Stimulated activated CD8-positive, alpha-beta memory T cell treated with anti-CD3 and anti-CD28 coated beads, Interleukin-2, amount 100 ng/mL, for 1 hour (primary cell): ENCODE measurements at regions not wholly inside any gene's neighbourhood (a gene's known extent, or its start where the extent isn't known, plus 50 kb on each side); places are given as distances from the start of the nearest gene placed in this dataset.

Experiments
- DNase-seq, 2 donors: peaks; one replicate each; pipeline ENCODE4 v3.0.0-alpha.2; 2020; ENCODE audit warnings: low read depth in 2 of 2

DNA sequence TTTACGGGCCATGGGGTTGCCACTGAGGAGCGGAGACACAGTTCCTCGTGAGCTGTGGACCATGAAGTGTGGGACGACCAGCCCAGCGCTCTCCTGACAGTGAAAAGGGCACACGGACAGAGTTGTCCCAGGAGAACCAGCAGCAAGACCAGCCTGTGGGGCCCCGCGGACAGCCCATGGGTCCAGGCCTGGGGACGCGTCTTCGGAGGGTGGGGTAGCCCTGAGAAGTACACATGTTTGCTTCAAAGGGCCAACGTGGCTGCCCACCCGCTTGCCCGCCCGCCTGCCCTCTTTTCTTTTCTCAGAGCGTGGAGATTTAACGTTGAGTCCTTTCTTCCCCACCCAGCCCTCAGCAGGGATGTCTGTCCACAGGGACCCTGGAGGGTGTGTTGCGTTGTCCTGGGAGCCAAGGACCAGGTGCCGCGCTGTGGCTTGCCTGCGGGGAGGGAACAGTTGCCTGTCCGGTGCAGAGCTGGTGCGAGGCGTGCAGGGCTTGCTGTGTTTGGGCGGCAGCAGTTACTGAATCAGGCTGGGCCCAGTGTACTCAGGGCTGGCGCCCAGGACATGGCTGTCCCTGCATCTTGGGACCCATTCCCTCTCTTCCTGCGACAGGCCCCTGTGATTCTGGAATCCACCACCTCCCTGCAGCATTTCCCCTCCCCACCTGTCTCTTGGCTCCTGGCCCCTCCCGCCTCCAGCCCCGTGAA, 120.1 kb upstream of the HDAC4 start:
- DNase-seq: no peak

DNA sequence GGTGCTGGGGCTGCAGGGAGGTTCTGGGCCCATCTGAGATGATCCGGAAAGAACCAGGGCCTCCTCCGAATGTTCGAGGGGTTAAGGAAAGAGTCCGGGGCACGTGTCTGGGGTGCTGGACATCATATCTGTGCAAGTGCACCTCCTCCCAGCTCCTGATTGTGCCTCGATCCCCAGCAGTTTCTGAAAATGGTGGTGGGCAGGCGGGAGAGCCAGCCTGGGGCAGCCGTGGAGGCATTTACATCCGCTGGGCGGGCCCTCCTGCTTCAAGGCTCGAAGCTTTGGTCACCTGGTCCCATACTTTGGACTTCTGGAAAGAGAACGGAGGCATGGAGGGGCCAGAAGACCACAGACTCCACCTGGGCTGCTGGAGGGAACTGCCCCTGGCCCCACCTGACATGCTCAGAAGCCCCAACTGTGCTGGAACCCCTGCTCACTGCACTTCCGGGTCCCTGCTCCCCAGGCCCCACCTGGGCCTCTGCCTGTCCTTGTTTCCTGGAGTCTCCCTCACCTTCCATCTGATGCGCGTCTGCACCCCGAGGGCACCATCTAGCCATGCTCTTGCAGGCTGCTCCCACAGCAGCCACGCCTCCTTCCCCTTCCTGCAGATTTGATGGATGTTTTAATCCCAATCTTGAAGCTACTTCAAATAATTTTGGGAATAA, 119.2 kb upstream of the HDAC4 start:
- DNase-seq: no peak

DNA sequence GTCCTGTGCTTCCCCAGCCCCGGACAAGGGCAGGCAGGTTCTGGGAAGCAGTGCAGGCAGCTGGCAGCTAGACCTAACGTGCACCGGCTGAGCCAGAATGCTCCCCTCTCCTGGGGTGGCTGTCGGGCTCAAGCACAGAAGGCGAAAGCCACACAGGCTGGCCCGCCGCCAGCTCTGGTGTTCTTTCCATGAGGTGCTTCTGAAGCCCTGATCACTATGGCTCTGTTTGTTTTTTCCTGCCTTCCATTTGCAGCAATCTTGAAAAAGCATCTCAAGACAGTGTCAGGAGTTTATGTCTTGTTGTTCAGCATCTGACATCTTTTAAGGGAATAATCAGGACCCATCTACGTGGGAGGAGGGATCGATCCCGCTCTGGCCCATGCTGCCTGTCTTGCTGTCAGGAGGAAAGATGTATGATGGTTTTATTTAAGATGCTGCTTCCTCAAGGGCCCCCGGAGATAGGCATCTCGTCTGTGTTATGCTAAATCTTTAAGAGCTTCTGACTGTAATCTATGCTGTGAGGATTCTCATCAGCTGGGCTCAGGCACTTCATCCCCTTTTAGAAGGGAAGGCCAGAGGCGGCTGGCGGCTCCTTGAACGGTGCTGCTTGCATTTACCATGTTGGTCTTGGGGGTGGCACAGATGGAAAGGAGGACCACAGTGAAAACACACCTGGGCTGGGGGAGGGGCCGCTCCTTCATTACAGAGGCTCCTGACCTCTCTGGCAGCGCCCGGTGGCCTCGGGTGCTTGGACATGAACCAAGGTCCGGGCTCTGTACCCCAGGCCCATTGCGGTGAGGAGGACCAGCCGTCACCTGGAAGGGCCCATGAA, 118.5 kb upstream of the HDAC4 start:
- DNase-seq: no peak

DNA sequence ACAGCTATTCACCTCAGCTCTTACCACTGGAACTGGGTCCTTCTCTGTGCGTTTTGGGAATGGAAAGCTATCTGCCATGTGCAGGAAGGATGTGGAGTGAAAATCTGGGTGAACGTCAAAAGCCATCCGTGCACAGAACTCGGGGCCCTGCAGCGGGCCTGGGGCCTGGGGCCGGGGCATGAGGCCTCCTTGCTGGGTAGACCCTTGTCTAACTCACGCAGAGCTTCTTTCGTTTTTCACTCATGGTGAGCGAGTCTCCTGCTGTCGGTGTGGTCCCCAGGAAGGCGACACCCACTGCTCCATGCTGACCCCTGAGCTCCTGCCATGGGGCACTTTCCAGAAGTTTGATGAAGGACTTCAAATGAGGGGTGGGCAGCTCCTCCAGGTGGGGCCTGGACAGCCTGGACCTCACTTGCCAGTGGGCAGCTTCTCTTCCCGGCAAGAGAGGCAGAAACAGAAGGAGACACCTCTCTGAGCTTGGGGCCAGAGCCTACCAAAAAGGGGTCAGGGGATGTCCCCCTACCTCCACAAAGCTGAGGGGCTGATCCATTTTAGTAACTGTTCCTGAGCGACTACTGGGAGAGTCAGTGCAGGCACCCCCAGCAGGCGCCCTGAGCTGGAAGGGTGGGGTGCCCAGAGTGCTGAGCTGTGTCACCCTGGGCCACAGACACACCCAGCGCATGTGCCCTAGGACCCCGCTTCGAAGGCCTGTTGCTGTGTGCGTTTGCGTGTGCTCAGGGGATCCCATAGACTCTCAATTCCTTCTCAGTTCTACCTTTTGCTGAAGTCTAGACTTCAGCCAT, 117.7 kb upstream of the HDAC4 start:
- no peak for DNase-seq

DNA sequence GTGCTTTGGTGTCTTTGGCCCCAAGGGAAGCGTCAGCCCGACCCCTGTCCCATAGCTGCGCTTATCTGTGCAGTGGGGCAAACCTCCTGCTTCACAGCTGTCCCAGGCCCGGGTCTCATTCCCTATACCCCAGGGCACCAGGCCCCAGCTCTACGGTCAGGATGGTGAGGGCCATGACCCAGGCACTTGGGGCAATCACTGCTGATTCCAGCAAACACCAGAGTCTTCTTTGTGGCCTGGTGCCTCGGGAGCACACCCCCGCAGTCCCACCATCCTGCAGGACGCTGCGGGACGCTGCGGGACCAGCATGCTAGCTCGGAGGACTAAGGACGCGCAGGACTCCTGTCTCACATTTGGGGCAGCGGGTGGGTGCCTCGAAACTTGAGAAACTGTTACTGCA, 116.9 kb upstream of the HDAC4 start:
- no peak for DNase-seq

DNA sequence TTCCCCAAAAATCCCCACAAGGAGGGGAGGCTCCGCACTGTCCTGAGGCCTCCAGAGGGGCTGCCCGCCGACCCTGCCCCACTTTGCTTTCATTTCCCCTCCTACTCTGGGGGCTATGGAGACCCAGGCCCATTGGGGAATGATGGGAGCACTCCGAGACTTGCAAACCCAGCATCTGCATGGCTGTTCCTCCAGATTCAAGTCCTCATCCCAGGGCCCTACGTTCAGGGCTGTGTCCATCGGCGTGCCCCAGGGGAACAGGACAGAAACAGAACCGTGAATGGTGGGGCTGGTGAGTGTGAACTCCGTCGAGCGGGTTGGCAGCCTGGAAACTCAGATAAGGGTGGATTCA, 116.1 kb upstream of the HDAC4 start:
- no peak for DNase-seq

DNA sequence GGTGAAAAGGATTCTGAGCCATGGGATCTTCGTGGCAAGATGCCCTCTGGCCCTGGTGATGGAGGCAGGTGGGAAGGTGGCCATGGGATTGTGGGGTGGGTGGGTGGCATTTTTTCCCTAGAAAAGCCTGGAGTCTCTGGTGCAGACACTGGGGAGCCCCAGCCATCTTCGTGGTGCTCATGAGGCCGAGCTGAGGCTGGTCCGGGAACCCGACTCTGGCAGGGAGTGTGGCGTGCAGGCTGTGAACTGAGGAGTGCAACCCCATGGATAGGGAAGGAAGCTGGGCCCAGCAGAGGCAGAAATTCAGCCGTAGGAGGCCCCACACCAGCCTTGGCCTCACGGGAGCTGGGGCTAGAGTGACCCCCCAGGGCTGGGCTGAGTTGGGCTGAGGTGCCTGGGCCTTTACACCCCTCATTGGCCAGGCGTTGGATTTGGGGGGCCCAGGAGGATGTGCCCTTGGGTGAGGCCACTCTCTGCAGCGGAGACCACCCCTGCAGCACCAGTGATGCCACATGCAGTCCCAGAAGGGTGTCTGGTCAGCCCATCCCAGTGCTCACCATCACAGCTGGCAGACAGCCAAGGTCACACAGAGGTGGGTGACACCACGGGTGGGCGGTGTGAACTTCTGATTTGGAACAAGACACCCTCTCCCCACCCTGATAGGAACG, 115.6 kb upstream of the HDAC4 start:
- DNase-seq: no peak

DNA sequence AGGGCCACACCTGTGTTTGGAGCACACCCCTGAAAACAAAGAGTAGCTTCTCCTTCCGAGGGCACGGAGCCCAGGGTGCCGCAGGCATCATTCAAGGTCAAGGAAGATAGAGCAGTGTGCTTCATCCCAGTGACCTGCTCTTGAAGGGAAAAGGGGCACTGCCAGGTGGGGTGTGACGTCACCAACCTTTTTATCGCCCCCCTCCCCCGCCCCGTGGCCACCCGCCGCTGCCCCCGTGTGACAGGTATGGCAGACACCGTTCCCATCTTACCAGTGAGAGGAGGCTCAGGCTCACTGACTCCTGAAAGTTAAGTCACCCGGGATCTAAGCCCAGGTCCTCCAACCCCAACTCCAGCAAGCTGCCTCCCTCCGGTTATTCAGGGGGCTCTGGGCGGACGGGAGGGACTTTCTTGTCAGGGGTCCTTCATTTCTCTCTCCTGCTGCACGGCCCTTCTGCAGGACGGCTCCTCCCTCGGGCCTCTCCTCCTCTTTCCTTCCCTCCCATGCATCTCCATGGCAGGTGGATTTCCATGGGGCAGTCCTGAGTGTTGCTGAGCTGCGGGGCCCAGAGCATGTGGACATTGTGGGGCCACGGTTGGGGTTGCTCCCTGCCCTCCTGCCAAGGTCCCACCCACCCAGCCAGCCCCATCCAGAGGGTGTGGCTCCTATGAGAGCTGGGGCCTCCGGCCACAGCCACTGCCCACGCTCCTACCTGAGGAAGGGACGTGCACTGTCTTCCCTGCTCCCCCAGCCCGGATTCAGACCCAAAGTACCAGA, 114.1 kb upstream of the HDAC4 start:
- no peak for DNase-seq

DNA sequence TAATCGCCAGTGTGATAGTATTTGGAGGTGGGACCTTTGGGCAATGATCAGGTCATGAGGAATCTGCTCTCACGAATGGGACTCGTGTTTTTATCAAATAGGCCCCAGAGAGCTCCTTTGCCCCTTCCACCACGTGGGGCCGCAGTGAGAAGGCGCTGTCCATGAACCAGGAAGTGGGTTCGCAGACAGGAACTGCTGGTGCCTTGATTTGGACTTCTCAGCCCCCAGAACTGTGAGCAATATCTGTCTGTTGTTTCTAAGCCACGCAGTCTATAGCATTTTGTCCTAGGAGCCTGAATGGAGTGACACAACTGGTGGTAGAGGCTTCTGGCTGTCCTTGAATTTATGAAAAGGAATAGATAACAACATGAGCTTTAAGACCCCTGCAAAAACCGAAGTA, 111.2 kb upstream of the HDAC4 start:
- DNase-seq: no peak

DNA sequence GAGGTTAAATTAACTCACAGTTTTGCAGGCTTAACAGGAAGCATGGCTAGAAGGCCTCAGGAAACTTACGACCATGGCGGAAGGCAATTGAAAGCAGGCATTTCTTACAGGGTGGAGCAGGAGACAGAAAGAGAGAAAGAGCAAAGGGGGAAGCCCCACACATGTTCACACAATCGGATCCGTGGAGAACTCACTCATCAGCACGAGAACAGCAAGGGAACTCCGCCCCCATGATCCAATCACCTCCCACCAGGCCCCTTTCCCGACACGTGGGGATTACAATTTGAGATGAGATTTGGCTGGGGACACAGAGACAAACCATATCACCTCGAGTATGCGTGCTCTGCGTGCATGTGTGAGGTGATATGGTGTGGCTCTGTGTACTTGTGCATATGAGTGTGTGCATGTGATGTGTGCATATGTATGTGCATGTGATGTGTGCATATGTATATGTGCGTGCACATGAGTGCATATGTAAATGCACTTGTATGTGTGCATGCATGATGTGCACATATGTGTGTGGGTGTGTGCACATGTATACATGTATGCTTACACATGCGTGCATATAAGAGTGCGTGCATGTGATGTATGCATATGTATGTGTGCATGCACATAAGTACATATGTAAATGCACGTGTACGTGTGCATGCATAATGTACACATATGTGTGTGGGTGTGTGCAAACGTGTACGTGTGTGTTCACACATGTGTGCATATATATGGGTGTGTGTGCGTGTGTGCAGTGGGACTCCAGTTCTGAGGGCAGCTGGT, 108.7 kb upstream of the HDAC4 start:
- no peak for DNase-seq

DNA sequence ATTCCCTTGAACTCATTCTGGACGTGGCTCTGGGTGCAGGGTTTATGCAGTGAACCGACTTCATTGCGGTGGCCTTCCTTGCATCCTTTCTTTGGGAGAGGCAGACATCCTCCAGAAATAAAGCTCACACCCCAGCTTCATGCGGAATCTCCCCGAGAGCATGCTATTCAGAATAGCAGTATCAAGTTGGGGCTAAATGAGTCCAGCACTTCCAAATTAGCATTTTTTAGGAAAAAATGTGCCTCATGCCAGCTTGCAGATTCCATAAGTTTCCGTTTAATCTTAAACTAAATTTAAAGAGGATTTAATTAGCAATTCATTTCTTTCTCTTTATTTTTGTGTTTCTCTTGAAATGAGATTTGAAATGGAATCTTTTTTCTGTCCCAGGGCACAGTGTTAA, 107.4 kb upstream of the HDAC4 start:
- no peak for DNase-seq

DNA sequence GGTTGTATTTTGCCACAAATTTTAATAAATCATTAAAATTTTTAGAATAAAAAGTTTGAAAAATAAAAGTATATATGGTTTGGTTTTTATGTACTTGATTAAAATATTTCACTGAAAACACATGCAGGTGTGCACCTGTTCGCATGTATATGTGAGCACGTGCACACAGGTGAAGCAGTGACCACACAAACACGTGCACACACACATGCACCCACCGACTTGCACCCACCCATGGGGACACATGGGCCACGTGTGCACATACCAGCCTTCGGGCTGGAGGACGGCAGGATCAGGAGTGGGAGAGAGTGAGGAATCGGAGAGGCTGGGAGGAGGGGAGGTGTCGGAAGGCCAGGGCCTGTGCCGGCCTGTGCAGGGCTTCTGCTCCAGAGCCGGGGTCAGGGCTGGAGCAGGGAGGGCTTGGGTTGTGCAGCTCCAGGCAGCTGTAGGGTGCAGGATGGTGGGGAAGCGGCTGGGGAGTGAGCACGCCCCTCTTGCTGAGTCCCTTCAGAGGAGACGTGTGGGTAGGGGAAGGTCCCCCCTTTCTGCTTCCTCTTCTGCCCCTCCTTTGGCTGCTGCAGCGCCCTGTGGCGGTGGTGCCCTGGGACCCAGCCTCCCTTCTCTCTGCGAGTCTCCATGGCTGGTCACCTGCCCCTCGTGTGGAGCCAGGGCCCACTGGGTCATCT, 106.9 kb upstream of the HDAC4 start:
- no peak for DNase-seq

DNA sequence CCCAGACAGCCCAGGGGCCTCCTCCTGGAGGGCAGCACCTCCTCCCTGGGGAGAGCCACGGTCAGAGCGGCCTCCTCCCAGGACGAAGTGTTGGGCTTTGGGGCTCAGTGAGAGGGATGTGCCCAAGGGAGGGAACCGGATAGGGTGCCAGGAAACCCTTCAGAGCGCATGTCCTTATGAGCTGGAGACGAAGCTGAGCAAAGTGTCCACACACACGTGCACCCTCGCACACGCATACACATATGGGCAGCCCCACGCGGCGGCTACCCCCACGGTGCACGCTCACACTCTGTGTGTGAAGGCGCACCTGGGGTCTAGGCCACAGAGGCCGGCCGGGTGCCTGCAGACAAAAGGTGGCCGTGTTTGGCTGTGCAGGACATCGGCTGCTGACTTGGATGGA, 106.1 kb upstream of the HDAC4 start:
- no peak for DNase-seq

DNA sequence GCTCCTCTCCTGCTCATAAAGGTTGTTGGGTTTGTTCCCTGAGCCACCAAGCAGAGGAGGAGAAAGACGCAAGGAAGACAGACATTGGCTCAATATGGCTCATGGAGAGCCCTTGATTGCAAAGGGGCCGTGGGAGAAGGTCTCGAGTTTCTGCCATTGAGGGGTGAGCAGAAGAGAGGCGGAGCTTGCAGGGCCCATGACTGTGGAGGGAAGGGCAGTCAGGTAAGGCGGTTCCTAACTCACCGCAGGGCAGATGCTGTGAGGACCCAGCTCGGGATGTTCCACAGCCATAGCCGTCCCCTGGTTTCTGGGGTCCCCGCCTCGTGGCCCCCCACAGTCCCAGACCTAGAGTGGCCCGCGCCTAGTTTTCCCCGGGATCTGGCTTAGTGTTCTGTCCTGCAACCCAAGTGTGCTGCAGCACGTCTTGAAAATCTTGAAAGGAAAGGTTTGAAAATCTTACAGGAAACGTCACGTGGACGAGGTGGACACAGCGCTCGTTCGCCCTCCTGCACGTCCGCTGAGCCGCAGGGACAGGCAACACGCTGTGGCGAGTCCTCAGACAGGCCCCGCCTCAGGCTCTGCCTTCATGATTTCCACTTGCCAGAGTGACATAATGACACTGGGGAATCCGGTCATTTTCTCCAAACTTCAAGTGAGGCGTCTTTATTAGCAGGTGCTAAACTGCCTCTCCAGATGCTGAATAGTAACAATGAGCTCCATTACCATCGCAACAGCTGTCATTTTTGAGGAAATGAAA, 105.5 kb upstream of the HDAC4 start:
- DNase-seq: no peak

DNA sequence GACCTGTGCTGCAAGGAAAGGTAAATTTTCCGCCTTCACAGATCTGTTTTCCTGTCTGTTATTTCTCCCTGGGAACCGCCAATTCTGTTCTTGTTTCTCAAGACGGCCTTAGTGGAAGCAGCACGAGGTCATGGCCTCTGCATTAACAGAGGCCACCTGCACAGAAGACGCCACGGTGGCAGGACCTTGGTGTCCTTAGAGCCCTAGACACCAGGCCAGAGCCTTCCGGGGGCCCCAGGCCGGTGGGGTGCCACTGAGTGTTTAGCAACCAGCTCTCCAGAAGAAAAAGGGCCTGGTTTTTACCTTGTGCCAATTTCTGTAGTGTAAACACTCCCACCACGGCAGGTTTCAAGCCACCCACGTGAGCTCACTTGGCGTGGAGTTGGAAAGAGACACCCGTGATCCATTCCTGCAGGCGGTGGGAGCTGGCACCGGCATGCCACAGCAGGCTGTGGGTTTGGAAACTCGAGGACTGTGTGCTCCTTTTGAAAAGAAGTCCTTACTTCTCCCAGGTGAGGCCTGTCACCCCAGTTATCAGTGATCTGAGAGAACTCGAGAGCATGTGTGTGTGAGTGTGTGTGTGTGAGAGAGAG, 103.9 kb upstream of the HDAC4 start:
- DNase-seq: no peak

DNA sequence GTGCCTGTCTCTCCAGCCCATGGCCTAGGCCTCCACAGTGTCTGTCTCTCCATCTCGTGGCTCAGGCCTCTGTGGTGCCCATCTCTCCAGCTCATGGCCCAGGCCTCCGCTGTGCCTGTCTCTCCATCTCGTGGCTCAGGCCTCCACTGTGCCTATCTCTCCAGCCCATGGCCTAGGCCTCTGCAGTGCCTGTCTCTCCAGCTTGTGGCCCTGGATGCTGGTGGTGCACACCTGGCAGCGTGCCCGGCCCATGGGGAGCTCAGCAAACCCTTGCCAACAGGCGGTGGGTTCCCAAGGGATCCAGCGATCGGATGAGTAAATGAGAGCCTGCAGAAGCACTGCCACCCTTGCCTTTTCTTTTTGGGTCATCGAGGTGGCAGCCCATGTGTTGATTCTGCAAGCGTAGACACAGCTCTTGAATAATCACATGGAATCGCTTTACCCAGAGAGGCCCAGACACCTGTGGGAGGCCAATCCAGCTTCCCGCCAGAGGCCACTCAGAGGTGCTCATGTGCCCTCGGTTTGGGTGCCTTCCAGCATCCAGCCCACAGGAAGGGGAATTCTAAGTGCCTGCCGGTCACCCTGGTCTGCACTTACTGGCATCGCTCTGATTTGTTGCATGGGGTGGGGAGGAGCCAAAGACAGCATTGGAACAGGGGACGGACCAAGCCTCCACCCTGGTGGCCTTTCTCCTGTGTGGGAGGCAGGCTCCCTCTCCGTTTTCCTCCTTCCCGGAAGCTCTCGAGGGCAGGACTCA, 101.8 kb upstream of the HDAC4 start:
- no peak for DNase-seq
